ENCODE measurements at regions not wholly inside any gene's neighbourhood (a gene's known extent, or its start where the extent isn't known, plus 50 kb on each side); places are given as distances from the start of the nearest gene placed in this dataset.

GRCh38 chr17:13698832-13699231, 97.1 kb upstream of the HS3ST3A1 start:
- TF ChIP-seq EZH2 (IDR thresholded peaks at IDR 0.05; ENCODE audit: insufficient read depth, low read length) (no peak), CTCF (IDR thresholded peaks at IDR 0.05; ENCODE audit: insufficient read depth, low read depth, low read length) (no peak)
